ENCODE measurements at regions not wholly inside any gene's neighbourhood (a gene's known extent, or its start where the extent isn't known, plus 50 kb on each side); places are given as distances from the start of the nearest gene placed in this dataset.

GRCh38 chr16:76222853-76223252, 54.3 kb upstream of the CNTNAP4 start:
- Histone ChIP-seq H3K4me1 (ENCODE audit: insufficient read depth) (peaks cover 22% of the 10 kb centered on the region), H3K36me3 (ENCODE audit: insufficient read depth) (no peaks in the 10 kb centered on the region), H3K79me2 (replicated peaks; ENCODE audit: insufficient read depth) (no peaks in the 10 kb centered on the region), H4K20me1 (replicated peaks; ENCODE audit: insufficient read depth) (peaks cover 4% of the 10 kb centered on the region; the same call in 1 of the 2 replicates), H3K27ac (ENCODE audit: low read depth) (no peak overlapping the region), H3K4me3 (no peak overlapping the region), H3F3A (replicated peaks; ENCODE audit: low read depth) (no peaks in the 10 kb centered on the region), H3K4me2 (no peak overlapping the region), H2AFZ (no peak overlapping the region), H3K27me3 (ENCODE audit: insufficient read depth) (peaks cover 87% of the 10 kb centered on the region), H3K9me2 (ENCODE audit: insufficient read depth) (no peaks in the 10 kb centered on the region)
- no peak overlapping the region for H3K27ac Mint-ChIP-seq
- H3K4me1 Mint-ChIP-seq = peaks cover 9% of the 10 kb centered on the region
- DNase-seq (ENCODE audit: low spot score) = peak; percentile 72
- no peak overlapping the region for H3K4me3 Mint-ChIP-seq
- no peak for TF ChIP-seq ETS1 (IDR thresholded peaks at IDR 0.05)
- TF ChIP-seq CTCF (conservative IDR thresholded peaks at IDR 0.05; ENCODE audit: low read depth in 2 of 2) = no peak
- TF ChIP-seq NANOG (IDR thresholded peaks at IDR 0.05; ENCODE audit: borderline replicate concordance) = peak; percentile 76
- peak; percentile 61 for ATAC-seq
- peaks cover 60% of the 10 kb centered on the region for H3K9me3 Mint-ChIP-seq
- no peaks in the 10 kb centered on the region; the same call in 2 of the 3 replicates for H3K36me3 Mint-ChIP-seq (ENCODE audit: low read depth)
- H3K27me3 Mint-ChIP-seq (ENCODE audit: insufficient read depth, low read depth, poor library complexity) = peaks cover 28% of the 10 kb centered on the region

- Mint-ChIP-seq H3K27ac (no peak overlapping the region), H3K27me3 (ENCODE audit: insufficient read depth, low read depth, poor library complexity) (peaks cover 20% of the 10 kb centered on the region), H3K9me3 (peaks cover 69% of the 10 kb centered on the region), H3K36me3 (ENCODE audit: low read depth) (peaks cover under 1% of the 10 kb centered on the region; the same call in 2 of the 3 replicates), H3K4me3 (no peak overlapping the region), H3K4me1 (peaks cover 9% of the 10 kb centered on the region)
- H3K27me3 ChIP-seq (ENCODE audit: insufficient read depth) = peaks cover 56% of the 10 kb centered on the region
- H3K27ac ChIP-seq (ENCODE audit: low read depth) = no peak overlapping the region
- no peaks in the 10 kb centered on the region for H3K36me3 ChIP-seq (ENCODE audit: insufficient read depth)
- no peak for DNase-seq (ENCODE audit: low spot score)
- H3K4me2 ChIP-seq = no peak overlapping the region
- H3F3A ChIP-seq (replicated peaks; ENCODE audit: low read depth) = no peaks in the 10 kb centered on the region
- peaks cover 22% of the 10 kb centered on the region for H3K4me1 ChIP-seq (ENCODE audit: insufficient read depth)
- H3K4me3 ChIP-seq = no peak overlapping the region
- H2AFZ ChIP-seq = no peak overlapping the region
- no peaks in the 10 kb centered on the region for H3K79me2 ChIP-seq (replicated peaks; ENCODE audit: insufficient read depth)
- no peak for ATAC-seq
- H3K9me2 ChIP-seq (ENCODE audit: insufficient read depth) = no peaks in the 10 kb centered on the region
- H4K20me1 ChIP-seq (replicated peaks; ENCODE audit: insufficient read depth) = peaks cover 4% of the 10 kb centered on the region; the same call in 1 of the 2 replicates
- TF ChIP-seq ZNF114 (CRISPR knock-in tag; IDR thresholded peaks at IDR 0.05) (no peak), EZH2phosphoT487 (IDR thresholded peaks at IDR 0.05; ENCODE audit: unreplicated experiment) (no peak), ZNF331 (CRISPR knock-in tag; IDR thresholded peaks at IDR 0.05; ENCODE audit: low read depth) (no peak), CREB1 (CRISPR knock-in tag; IDR thresholded peaks at IDR 0.05; ENCODE audit: low read depth) (no peak), CTCF (conservative IDR thresholded peaks at IDR 0.05; ENCODE audit: low read depth in 2 of 2) (no peak)
Measured at GRCh38 chr16:76226011-76226410, 51.2 kb upstream of the CNTNAP4 start.

Measured in GM23338 (cell line).